GM12878 (cell line): ENCODE measurements at regions not wholly inside any gene's neighbourhood (a gene's known extent, or its start where the extent isn't known, plus 50 kb on each side); places are given as distances from the start of the nearest gene placed in this dataset.

Experiments used
- ATAC-seq: fragments of 200-7000 bp; cut with Tn5 transposase; 3 replicates; pipeline ENCODE4 v1.9.1; 2020; ENCODE audit warnings: mild to moderate bottlenecking, moderate library complexity
- BruUV-seq: library from RNA; stranded (reverse); fragments of 400-500 nt; replicated peaks from 2 replicates; lab custom pipeline; 2021; lab: Mats Ljungman, UMichigan
- CTCF ChIA-PET: fragments of 300-600 bp; sonication (Branson Sonifier 250); formaldehyde crosslinking; extraction: SDS; loops from one replicate; lab custom pipeline; 2021; ENCODE audit warnings: inconsistent platforms; lab: Yijun Ruan, JAX
- POLR2A ChIA-PET: fragments of 350-600 bp; formaldehyde crosslinking; extraction: SDS; loops from one replicate; lab custom pipeline; 2021; ENCODE audit warnings: inconsistent platforms; lab: Charles Lee
- RAD21 ChIA-PET: fragments of 300-600 bp; sonication (Branson Sonifier 250); formaldehyde crosslinking; loops from one replicate; lab custom pipeline; 2023; ENCODE audit warnings: antibody characterized with exemption; ENCODE audit not compliant: unreplicated experiment; lab: Charles Lee
- SMC1A ChIA-PET: fragments of 300-600 bp; sonication (Branson Sonifier 250); formaldehyde crosslinking; loops from one replicate; lab custom pipeline; 2023; ENCODE audit not compliant: unreplicated experiment, uncharacterized antibody; lab: Charles Lee
- DNase-seq: peaks from one replicate; pipeline ENCODE4 v3.0.0-alpha.2; 2011; ENCODE audit warnings: low read depth, low spot score
- FAIRE-seq: peaks from 3 replicates; lab custom pipeline; 2011; peaks lifted over from hg19 to GRCh38; lab: Jason Lieb, UNC
- H2AFZ ChIP-seq: 2 replicates; pipeline ENCODE4 v1.6.0; 2011; ENCODE audit warnings: low read depth, low read length, control low read depth; ENCODE audit not compliant: control insufficient read depth
- H3K27ac ChIP-seq: 2 replicates; pipeline ENCODE4 v1.5.1; 2011; ENCODE audit warnings: control low read depth; ENCODE audit not compliant: control insufficient read depth, insufficient read depth
- H3K27me3 ChIP-seq, 2 experiments: replicated peaks in 1 of 2; 2 replicates each; pipeline versions ENCODE4 v1.6.0 to v1.6.1; 2011; ENCODE audit warnings: low read length in 1 of 2; ENCODE audit not compliant: control insufficient read depth in 2 of 2, insufficient read depth in 2 of 2
- H3K36me3 ChIP-seq, 2 experiments: 2 replicates each; pipeline ENCODE4 v1.5.1; 2011; ENCODE audit warnings: low read length in 1 of 2; ENCODE audit not compliant: control insufficient read depth in 2 of 2, insufficient read depth in 2 of 2
- H3K4me1 ChIP-seq: 2 replicates; pipeline ENCODE4 v1.6.1; 2011; ENCODE audit warnings: mild to moderate bottlenecking, low read length, moderate library complexity, mixed read lengths; ENCODE audit not compliant: control insufficient read depth, insufficient read depth
- H3K4me2 ChIP-seq: 2 replicates; pipeline ENCODE4 v1.6.0; 2011; ENCODE audit warnings: control low read depth; ENCODE audit not compliant: control insufficient read depth, insufficient read depth
- H3K4me3 ChIP-seq: fragments of 200-600 bp; sonication (generic); 2 replicates; pipeline ENCODE4 v1.5.1; 2016
- H3K79me2 ChIP-seq: 2 replicates; pipeline ENCODE4 v1.6.0; 2011; ENCODE audit warnings: low read length; ENCODE audit not compliant: control insufficient read depth, insufficient read depth
- H3K9ac ChIP-seq: 2 replicates; pipeline ENCODE4 v1.8.0; 2011; ENCODE audit warnings: low read length, control low read depth, mixed read lengths; ENCODE audit not compliant: control insufficient read depth, insufficient read depth
- H3K9me3 ChIP-seq: replicated peaks from 3 replicates; pipeline ENCODE4 v1.5.1; 2011; ENCODE audit warnings: mild to moderate bottlenecking, low read length; ENCODE audit not compliant: control insufficient read depth, insufficient read depth
- H4K20me1 ChIP-seq: 2 replicates; pipeline ENCODE4 v1.6.0; 2011; ENCODE audit not compliant: control insufficient read depth, insufficient read depth
- BHLHE40 ChIP-seq, 2 experiments: fragments of 450-650 bp in 1 of 2; IDR thresholded peaks; 2 replicates each; pipeline ENCODE4 v1.6.1; 2011 to 2017; ENCODE audit warnings: low read depth in 2 of 2, borderline replicate concordance in 1 of 2, improper control_type of control experiment in 1 of 2, low read length in 1 of 2, mild to moderate bottlenecking in 1 of 2
- BMI1 ChIP-seq: fragments of 450-650 bp; IDR thresholded peaks from 2 replicates; pipeline ENCODE4 v1.6.1; 2016; ENCODE audit warnings: mild to moderate bottlenecking, moderate library complexity, borderline replicate concordance
- CHD2 ChIP-seq: IDR thresholded peaks from 2 replicates; pipeline ENCODE4 v1.6.1; 2011; ENCODE audit warnings: low read depth, low read length, improper control_type of control experiment, borderline replicate concordance
- IRF4 ChIP-seq: IDR thresholded peaks from 2 replicates; pipeline ENCODE4 v1.6.1; 2011; ENCODE audit warnings: low read depth, low read length
- KAT2A ChIP-seq: conservative IDR thresholded peaks from 2 replicates; pipeline ENCODE4 v1.6.1; 2011; ENCODE audit warnings: low read depth, low read length; ENCODE audit not compliant: control insufficient read depth
- MYC ChIP-seq: IDR thresholded peaks from 2 replicates; pipeline ENCODE4 v1.6.1; 2011; ENCODE audit warnings: mild to moderate bottlenecking, low read length, moderate library complexity, inconsistent platforms; ENCODE audit not compliant: insufficient read depth, insufficient replicate concordance, insufficient read length, severe bottlenecking
- NFYB ChIP-seq: IDR thresholded peaks from 2 replicates; pipeline ENCODE4 v1.6.1; 2011; ENCODE audit warnings: low read depth, mild to moderate bottlenecking, low read length, improper control_type of control experiment, moderate library complexity; ENCODE audit not compliant: insufficient read depth
- NR2C1 ChIP-seq: fragments of 450-650 bp; IDR thresholded peaks from 2 replicates; pipeline ENCODE4 v1.6.1; 2017; ENCODE audit warnings: antibody characterized with exemption, mild to moderate bottlenecking, moderate library complexity
- PKNOX1 ChIP-seq: fragments of 450-650 bp; IDR thresholded peaks from 2 replicates; pipeline ENCODE4 v1.6.1; 2016; ENCODE audit warnings: mild to moderate bottlenecking
- POU2F2 ChIP-seq: IDR thresholded peaks from 3 replicates; pipeline ENCODE4 v1.6.1; 2011; ENCODE audit warnings: low read depth, mild to moderate bottlenecking, low read length, borderline replicate concordance
- REST ChIP-seq: IDR thresholded peaks from 2 replicates; pipeline ENCODE4 v1.6.1; 2012; ENCODE audit warnings: mild to moderate bottlenecking, low read depth, low read length
- RFX5 ChIP-seq: IDR thresholded peaks from 2 replicates; pipeline ENCODE4 v1.6.1; 2011; ENCODE audit warnings: low read depth, low read length, improper control_type of control experiment
- SMAD1 ChIP-seq: fragments of 450-650 bp; IDR thresholded peaks from 2 replicates; pipeline ENCODE4 v1.6.1; 2018; ENCODE audit warnings: mild to moderate bottlenecking, low read depth; ENCODE audit not compliant: partially characterized antibody
- SMC3 ChIP-seq: IDR thresholded peaks from 2 replicates; pipeline ENCODE4 v1.6.1; 2011; ENCODE audit warnings: low read length, improper control_type of control experiment, borderline replicate concordance
- SREBF2 ChIP-seq: IDR thresholded peaks from 2 replicates; pipeline ENCODE4 v1.6.1; 2012; ENCODE audit warnings: mild to moderate bottlenecking, low read length
- ZNF622 ChIP-seq: fragments of 450-650 bp; IDR thresholded peaks from 2 replicates; pipeline ENCODE4 v1.6.1; 2017; ENCODE audit warnings: mild to moderate bottlenecking, inconsistent platforms
- WGBS: methylation state at CpG from one replicate; pipeline ENCODE4 v1.1.6; 2016; ENCODE audit warnings: low lambda C conversion rate; ENCODE audit not compliant: insufficient replicate concordance, insufficient coverage; ENCODE audit errors: missing lambda C conversion rate; 5-methylcytosine and 5-hydroxymethylcytosine counted together
- in situ Hi-C: fragments of 300-500 bp; cut with MboI; formaldehyde crosslinking; loops from 9 replicates; pipeline ENCODE4 v1.14.3; 2018; ENCODE audit warnings: mixed read lengths
- intact Hi-C: fragments of 100-400 bp; cut with micrococcal nuclease; formaldehyde crosslinking; loops from one replicate; pipeline ENCODE4 v1.14.2; 2022; ENCODE audit not compliant: unreplicated experiment
- TF ChIP-seq, protein P1 (sequence below): fragments of 450-650 bp; IDR thresholded peaks from 2 replicates; pipeline ENCODE4 v1.6.1; 2016; ENCODE audit warnings: mild to moderate bottlenecking
- TF ChIP-seq, protein P2 (sequence below): IDR thresholded peaks from 2 replicates; pipeline ENCODE4 v1.6.1; 2011; ENCODE audit warnings: low read depth, low read length, improper control_type of control experiment, borderline replicate concordance

- TF ChIP-seq PKNOX1 (no peak), POU2F2 (no peak)
- TF ChIP-seq, all 136 proteins: peak for 0
Measured at GRCh38 chr18:46362533-46362932, 258.3 kb downstream of the HAUS1 start (continued).

DNA sequence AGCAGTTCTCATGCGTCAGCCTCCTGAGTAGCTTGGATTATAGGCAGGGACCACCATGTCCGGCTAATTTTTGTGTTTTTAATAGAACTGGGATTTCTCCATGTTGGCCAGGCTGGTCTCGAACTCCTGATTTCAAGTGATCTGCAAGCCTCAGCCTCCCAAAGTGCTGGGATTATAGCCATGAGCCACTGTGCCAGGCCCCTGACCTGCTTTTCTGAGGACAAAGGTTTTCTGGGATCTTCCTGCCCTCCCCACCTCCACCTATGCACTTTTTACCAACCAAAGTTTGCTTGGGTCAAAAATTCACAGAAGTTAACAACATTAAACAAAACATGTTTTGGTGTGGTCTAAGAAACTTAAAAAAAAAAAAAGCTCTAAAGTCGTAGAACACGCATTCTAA lies 259.9 kb downstream of the HAUS1 start:
- Histone ChIP-seq H3K36me3 (no peaks in the 10 kb centered on the region), H3K27ac (no peak overlapping the region), H4K20me1 (no peaks in the 10 kb centered on the region), H3K9me3 (no peaks in the 10 kb centered on the region; the same call in 2 of the 3 replicates), H3K4me2 (no peak overlapping the region), H3K27me3 (no peaks in the 10 kb centered on the region), H2AFZ (no peak overlapping the region), H3K4me1 (no peaks in the 10 kb centered on the region), H3K79me2 (no peaks in the 10 kb centered on the region), H3K9ac (no peak overlapping the region), H3K4me3 (no peak overlapping the region)
- ATAC-seq, result no peak
- ChIA-PET RAD21 (no interaction called here), POLR2A (no interaction called here), CTCF (interaction anchor here (0.7 kb wide), 1 partner anchor 20 kb away, joined by 3 read pairs; no protein-coding TSS in a partner anchor), SMC1A (no interaction called here)
- in situ Hi-C loops, result no loop called here
- intact Hi-C loops, result no loop called here
- no TSS peak for BruUV-seq
- no peak for DNase-seq
- 58% methylated on average over 5 of the region's 5 CpGs for WGBS
- FAIRE-seq, result no peak
- TF ChIP-seq, protein P1, sequence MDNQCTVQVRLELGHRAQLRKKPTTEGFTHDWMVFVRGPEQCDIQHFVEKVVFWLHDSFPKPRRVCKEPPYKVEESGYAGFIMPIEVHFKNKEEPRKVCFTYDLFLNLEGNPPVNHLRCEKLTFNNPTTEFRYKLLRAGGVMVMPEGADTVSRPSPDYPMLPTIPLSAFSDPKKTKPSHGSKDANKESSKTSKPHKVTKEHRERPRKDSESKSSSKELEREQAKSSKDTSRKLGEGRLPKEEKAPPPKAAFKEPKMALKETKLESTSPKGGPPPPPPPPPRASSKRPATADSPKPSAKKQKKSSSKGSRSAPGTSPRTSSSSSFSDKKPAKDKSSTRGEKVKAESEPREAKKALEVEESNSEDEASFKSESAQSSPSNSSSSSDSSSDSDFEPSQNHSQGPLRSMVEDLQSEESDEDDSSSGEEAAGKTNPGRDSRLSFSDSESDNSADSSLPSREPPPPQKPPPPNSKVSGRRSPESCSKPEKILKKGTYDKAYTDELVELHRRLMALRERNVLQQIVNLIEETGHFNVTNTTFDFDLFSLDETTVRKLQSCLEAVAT, result no peak
- TF ChIP-seq NFYB (no peak), BMI1 (no peak), NR2C1 (no peak), BHLHE40 (IDR thresholded peaks at IDR 0.05; ENCODE audit: borderline replicate concordance in 1 of 2, low read depth in 2 of 2, low read length in 1 of 2) (no peak), SMAD1 (no peak), RFX5 (no peak), KAT2A (no peak), MYC (no peak), ZNF622 (no peak), REST (no peak), IRF4 (no peak), CHD2 (no peak), SREBF2 (no peak), SMC3 (no peak)
- TF ChIP-seq, protein P2, sequence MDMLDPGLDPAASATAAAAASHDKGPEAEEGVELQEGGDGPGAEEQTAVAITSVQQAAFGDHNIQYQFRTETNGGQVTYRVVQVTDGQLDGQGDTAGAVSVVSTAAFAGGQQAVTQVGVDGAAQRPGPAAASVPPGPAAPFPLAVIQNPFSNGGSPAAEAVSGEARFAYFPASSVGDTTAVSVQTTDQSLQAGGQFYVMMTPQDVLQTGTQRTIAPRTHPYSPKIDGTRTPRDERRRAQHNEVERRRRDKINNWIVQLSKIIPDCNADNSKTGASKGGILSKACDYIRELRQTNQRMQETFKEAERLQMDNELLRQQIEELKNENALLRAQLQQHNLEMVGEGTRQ, result no peak
